GM18909 (cell line): ENCODE measurements at regions not wholly inside any gene's neighbourhood (a gene's known extent, or its start where the extent isn't known, plus 50 kb on each side); places are given as distances from the start of the nearest gene placed in this dataset.
A peak's percentile ranks its signal among the peaks of the same experiment; 100 is the strongest.
"Not testable (repeated sequence)": the region's sequence is repeated elsewhere in the genome, so short reads cannot be mapped to it uniquely, and the experiment has no call there.

Source experiments
- ATAC-seq: cut with Tn5 transposase; IDR thresholded peaks from one replicate; pipeline ENCODE4 v1.9.1; 2021; ENCODE audit warnings: mild to moderate bottlenecking; ENCODE audit not compliant: unreplicated experiment, poor library complexity

DNA sequence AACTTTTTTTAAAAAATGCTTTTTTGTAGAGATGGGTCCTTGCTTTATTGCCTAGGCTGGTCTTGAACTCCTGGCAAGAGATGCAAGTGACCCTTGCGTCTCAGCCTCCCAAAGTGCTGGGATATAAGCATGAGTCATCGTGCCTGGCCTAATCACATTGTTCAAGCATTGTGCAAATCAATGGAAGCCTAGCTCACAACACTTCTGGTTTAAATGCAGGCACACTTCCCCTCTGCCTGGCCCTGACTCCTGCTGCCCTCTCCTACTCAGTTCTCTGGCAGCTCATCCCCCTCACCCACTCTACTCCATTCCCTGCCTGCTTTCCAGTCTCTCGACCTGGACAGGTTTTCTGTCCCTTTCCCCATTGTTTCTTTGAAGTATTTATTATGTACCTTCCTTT, 288.1 kb upstream of the PLGLB1 start:
- ATAC-seq = not testable (repeated sequence)

- ATAC-seq = not testable (repeated sequence)
Observed at GRCh38 chr2:87311896-87312441, 290.3 kb upstream of the PLGLB1 start.

DNA sequence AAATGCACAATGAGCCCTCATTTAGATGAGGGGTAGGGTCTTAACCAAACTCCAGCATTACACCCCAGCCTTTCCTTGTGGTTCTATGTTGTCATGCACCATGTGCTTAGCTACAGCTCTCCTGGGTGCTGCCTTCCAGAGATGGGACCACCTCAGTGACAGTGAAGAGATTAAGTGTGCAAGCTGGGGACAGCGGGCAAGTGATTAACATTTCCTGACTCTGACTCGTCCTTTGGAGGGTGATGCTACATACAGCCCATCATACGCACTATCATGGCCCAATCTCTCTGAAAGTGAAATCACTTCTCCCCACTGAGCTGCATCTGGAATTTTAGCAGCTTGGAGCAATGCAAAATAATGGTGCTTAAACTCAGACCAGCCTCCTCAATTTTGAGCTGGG, 293.0 kb upstream of the PLGLB1 start:
- ATAC-seq = not testable (repeated sequence)

DNA sequence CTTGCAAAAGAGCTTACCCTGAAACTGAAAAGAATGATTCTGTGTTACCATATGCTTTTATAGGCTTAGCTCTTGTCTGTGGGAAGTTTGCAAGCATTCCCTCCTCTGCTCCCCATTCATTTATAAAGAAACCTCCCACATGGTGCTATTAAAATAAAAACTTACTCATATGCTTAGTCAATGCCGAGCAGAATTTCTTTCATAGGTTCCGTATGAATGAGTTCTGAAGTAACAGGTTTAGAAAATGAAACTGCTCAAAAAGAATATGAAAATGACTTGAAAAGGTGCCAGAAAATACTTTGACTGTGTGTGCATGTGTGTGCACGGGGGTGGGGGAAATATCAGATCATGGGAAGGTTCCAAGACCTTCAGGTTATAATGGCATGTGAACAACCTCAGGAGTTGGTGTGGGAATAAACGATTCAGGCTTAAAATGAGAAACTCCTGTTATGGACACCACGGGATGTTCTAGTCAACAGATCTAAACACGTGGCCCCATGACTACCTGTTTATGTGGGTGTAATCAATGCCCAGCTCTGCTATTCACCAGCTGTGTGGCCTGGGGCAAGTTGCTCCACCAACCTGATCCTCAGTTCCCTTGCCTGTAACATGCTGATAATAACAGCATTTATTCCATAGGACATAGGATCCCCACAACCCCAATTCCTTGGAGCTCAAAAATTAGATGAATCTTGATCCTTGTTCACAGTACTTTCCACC, 293.7 kb upstream of the PLGLB1 start:
- ATAC-seq = peak; percentile 64

DNA sequence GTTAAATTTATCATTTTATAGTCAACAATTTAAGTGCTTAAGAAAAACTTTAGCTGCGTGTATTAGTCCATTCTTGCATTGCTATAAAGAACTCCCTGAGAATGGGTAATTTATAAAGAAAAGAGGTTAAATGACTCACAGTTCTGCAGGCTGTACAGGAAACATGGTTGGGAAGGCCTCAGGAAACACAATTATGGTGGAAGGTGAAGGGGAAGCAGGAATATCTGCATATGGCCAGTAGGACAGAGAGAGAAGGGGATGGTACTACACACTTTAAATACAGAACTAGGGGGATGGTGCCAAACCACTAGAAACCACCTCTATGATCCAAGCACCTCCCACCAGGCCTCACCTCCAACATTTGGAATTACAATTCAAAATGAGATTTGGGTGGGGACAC, 295.5 kb upstream of the PLGLB1 start:
- ATAC-seq = not testable (repeated sequence)

DNA sequence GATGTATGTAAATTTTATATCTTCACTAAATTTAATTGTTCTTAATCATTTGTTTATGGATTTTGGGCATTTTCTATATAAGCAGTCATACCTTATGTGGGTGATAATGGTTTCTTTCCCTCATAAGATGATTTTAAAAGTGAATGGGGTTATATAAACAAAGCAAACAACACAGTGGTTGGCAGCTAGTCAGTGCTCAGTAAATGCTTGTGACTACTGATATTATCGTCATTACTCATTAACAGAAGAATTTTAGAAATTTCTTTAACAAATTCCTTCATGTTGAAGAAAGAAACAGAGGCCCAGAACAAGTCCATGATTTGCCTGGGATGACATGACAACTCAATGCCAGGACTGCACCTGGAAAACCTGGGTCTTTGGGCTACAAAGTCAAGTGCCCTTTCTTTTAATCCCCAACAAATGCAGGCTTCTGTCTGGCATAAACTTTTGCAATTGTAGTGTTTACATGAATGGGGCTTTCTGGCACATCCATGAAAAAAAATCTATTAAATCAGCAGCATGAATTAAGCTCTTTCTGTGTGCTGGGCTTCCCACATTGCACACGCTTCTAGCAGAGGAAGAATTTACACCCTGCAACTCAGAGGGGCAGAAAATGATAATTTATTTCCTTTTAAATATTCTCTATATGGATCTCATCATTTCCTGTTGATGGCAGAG, 297.3 kb upstream of the PLGLB1 start:
- ATAC-seq = not testable (repeated sequence)

GRCh38 chr2:87319705-87320104, 298.1 kb upstream of the PLGLB1 start:
- not testable (repeated sequence) for ATAC-seq

DNA sequence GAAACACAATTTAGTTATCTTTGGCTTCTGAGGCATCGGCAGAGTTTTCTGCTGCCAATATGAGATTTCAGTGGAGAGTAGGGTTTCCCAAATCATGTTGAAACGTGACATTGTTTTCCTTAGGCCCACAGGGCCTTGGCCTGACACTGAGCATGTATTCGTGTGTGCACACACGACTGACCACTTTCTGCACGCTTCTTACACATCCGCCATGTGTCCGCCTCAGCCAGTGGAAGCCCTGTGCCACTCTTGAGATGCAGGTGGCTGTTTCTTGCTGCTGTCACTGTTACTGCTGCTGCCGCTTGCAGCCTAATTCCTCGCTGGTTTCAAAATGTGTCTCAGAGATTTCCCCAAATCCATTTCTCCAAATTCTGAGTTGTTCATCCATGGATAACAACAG, 299.6 kb upstream of the PLGLB1 start:
- not testable (repeated sequence) for ATAC-seq

DNA sequence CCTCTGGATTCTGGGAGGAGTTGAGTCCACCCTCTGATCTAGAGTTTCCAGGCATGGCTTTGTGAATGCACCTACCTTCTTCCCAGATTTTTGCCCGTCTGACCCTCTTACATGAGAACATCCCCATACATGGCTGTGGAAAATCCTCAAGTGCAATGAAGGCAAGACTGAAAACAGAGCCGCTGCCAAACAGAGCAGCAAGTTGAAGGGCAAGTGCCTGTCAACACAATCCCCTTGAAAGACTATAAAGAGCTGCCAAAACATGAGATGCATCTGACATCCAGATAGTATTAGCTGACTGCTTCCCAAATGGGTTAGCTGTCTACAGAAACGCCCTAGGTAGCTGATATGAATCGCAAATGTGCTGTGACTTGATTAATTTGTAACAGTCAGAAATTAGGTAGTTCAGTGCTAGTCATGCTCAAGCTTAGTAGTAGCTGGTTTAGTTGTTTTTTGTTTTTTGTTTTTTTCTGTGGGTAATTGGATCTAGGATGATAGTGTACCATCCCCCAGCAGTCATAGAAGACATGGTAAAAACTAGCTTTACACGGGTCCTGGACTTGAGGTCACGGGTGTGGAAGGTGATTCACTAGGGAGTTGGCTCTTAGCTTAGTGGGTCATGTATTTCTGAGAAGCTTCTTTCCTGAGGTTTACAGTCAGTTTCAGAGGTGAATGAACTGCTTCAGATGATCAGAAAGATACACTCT, 302.8 kb upstream of the PLGLB1 start:
- not testable (repeated sequence) for ATAC-seq

DNA sequence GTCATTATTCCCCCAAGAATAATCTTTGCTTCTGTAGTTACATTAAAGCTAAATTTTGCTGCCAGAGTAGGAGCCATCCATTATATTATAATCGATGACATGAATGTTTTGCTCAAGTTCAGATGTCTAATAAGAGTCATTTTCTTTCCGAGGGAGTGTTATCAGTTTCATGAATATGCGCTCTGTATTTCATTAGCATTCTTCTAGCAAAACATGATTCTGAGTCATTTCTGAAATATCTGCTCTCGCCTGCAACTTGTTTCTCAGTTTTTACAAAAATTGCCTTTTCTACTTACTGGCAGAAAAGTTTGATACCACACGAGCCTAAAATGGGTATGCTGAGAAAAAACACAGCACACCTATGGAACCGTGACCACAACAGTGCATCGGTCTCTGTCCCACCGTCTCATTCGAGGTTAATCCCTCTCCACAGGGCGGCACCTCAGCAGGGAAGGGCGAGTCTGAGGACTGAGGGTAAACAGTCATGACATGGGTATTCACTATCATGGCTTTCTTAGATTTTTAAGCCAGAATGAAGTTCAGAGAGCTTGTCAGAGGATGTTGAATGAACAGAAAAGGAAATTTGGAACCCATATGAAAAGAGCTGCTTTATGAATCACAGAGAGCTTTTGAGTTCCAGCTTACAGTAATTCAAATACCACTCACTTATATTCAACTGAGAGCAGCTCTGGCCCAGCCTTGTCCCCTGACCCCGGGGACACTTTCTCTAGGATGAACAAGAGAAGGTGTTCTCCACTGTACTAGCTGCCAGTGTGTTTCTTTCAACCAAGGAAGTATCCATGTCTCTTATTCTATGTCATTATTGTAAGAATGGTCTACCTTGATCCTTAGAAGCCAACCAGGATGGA, 303.6 kb upstream of the PLGLB1 start:
- ATAC-seq = not testable (repeated sequence)

DNA sequence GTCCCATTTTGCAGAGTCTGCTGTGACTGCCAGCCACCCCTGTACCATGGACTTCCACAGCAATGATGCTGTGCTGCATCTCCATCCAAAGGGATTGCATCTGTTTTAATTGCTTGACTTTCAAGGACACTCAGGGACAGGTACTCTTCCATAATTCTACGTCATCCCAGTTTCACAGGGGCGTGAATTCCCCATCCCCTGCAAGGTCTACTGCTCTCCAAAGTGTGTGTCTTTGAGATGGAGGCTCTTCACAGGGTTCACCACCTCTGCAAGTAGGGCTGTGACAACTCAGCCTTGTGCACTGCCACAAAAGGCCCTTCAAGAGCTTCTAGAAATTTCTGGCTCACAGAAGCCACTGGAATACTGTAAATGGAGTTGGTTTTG, 304.3 kb upstream of the PLGLB1 start:
- ATAC-seq = not testable (repeated sequence)

DNA sequence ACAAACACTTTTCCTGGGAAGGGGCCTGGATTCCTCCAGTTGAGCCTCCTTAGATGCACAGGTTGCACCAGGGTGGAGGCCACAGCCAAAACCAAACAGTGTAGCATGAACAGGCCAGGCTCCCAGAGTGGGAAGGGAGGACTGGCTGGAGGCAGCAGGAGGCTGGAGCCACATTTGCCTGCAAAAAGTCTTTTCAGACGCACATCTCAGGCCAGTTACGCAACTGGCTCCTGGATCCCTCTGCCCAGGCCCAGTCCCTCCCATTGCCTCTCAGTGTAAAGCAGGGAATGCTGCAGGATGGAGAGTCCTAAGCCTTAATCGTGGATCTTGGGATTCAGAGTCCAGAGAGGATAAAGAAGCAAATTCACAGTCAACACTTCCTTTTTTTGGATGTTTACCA, 305.1 kb upstream of the PLGLB1 start:
- not testable (repeated sequence) for ATAC-seq

- not testable (repeated sequence) for ATAC-seq
Observed at GRCh38 chr2:87327648-87328371, 306.2 kb upstream of the PLGLB1 start.

DNA sequence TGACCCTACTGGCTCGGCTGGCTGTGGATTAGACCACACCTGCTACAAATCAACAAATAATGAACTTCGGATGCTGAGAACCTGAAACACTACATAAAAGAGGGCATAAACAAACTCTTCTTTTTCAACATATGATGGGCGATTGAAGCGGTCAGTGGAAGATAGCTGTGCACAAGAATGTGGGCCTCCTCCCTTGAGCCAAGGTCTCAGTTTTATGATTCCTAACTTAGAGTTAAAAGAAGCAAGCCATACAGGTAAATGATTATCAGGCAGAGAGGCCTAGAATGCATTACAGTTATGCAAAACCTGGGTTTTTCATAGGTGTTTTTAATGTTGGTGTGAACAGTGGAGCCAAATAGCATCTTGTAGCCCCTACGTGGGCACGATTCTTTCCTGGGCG, 307.9 kb upstream of the PLGLB1 start:
- ATAC-seq = not testable (repeated sequence)

- ATAC-seq = not testable (repeated sequence)
Observed at GRCh38 chr2:87330486-87330885, 308.8 kb upstream of the PLGLB1 start.

DNA sequence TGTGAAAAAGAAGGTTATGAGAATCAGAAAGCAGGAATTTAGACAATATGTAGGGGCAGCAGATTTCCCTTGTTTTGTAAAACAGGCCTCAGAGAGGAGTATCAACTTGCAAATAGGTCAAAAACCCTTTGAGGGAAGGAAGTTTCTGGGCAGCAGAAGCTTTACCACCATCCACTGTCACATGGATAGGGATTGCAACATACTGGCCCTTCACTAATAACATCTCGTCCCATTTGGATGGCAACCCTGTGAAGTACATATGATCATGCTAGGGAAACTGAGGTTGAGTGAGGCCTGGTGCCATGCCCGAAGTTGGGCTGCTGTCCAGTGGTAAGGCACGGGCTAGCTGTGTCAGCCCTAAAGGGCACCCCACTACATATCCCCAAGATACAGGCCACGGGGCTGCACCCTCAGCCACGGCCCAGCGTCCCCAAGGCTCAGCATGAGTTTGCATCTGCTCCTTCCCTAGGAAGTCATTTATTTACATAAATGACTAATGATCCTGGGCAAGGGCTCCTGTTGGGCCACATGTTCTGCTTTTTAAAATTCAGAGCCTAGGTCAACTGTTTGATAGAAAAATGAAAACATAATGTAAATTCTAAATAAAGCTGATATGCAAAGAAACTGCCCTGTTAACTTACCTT, 310.4 kb upstream of the PLGLB1 start:
- not testable (repeated sequence) for ATAC-seq

DNA sequence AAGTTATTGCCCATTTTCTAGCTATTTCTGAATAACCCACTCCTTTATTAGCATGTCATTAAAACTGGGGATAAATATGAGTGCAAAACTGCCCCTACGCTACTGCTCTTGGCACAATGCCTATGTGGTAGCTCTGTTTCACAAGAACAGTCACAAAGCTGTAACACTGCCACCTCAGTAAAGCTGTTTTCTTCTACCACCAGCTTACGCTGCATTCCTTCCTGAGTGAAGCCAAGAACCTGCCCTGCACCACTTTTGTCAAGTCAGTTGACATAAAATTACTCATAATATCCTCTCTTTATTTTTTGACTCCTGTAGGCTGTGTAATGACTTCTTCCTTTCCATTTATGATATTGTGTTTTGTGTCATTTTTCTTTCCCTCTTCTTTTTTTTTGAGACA, 313.2 kb upstream of the PLGLB1 start:
- not testable (repeated sequence) for ATAC-seq

- ATAC-seq = not testable (repeated sequence)
Observed at GRCh38 chr2:87338998-87339397, 317.4 kb upstream of the PLGLB1 start.

DNA sequence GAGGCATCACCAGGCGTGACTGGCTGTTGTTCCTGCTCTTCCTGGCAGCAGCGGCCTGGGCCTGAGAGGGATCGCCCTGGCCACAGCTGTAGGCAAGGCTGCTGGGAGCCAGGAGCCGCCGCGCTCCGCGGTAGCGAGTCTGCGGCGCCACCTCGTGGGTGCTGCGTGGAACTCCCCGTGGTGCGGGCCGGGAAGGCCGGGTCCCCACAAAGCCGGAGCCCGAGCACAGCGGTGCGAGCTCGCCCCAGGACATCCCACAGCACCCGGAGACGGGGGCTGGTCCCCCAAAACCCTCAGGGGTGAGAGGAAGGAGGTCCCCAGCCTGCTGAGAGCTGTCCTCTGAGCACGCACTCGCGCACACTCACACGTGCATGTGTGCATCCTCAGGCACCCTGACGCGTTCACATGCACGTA, 320.0 kb upstream of the PLGLB1 start:
- ATAC-seq = not testable (repeated sequence)
